ENCODE measurements at regions not wholly inside any gene's neighbourhood (a gene's known extent, or its start where the extent isn't known, plus 50 kb on each side); places are given as distances from the start of the nearest gene placed in this dataset.

DNA sequence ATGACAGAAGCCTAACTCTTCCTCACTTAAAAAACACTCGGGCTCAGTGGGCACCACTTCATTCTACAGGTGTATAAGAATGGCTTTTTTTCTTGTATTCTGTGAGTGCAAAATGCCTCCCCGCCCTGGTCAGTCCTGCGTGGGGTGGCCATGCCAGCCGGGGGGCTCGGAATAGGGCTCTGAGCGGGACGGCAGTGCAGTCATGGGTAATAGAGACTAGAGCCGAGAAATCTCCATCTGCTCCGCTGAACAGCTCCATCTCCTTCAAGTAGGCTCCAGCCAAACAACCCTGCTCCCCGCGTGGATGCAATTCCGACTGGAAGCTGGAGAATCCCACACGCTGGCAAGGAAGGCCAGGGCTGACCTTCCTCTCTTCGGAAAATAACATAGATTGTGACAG lies 317.0 kb upstream of the IRX4 start:
- TF ChIP-seq, protein P1, sequence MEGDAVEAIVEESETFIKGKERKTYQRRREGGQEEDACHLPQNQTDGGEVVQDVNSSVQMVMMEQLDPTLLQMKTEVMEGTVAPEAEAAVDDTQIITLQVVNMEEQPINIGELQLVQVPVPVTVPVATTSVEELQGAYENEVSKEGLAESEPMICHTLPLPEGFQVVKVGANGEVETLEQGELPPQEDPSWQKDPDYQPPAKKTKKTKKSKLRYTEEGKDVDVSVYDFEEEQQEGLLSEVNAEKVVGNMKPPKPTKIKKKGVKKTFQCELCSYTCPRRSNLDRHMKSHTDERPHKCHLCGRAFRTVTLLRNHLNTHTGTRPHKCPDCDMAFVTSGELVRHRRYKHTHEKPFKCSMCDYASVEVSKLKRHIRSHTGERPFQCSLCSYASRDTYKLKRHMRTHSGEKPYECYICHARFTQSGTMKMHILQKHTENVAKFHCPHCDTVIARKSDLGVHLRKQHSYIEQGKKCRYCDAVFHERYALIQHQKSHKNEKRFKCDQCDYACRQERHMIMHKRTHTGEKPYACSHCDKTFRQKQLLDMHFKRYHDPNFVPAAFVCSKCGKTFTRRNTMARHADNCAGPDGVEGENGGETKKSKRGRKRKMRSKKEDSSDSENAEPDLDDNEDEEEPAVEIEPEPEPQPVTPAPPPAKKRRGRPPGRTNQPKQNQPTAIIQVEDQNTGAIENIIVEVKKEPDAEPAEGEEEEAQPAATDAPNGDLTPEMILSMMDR (IDR thresholded peaks at IDR 0.05) = no peak
- TF ChIP-seq ZFX (IDR thresholded peaks at IDR 0.05; ENCODE audit: borderline replicate concordance) = no peak
